Tibial artery (tissue), 4 donors: ENCODE measurements at regions not wholly inside any gene's neighbourhood (a gene's known extent, or its start where the extent isn't known, plus 50 kb on each side); places are given as distances from the start of the nearest gene placed in this dataset.
"Not testable (repeated sequence)": the region's sequence is repeated elsewhere in the genome, so short reads cannot be mapped to it uniquely, and the experiment has no call there.

Experiments used
- DNase-seq, 2 donors: peaks; one replicate each; pipeline ENCODE4 v3.0.0-alpha.2; 2019
- H3K27ac ChIP-seq, 2 donors: fragments of 200-600 bp; sonication (generic) in 1 of 2; 1 replicate in 1 of 2; 2 replicates in 1 of 2; pipeline ENCODE4 v1.5.1; 2018 to 2019; ENCODE audit warnings: mild to moderate bottlenecking in 1 of 2
- H3K27me3 ChIP-seq, 2 donors: fragments of 200-600 bp; sonication (generic) in 1 of 2; one replicate each; pipeline versions ENCODE4 v1.5.1 to v1.6.0; 2016 to 2019
- H3K36me3 ChIP-seq, 3 donors: fragments of 200-600 bp; sonication (generic) in 2 of 3; one replicate each; pipeline ENCODE4 v1.5.1; 2016 to 2019; ENCODE audit warnings: mild to moderate bottlenecking in 2 of 3
- H3K4me1 ChIP-seq, 4 donors: fragments of 200-600 bp; sonication (generic) in 2 of 4; 1 replicate in 3 of 4; 2 replicates in 1 of 4; pipeline ENCODE4 v1.5.1; 2016 to 2019
- H3K4me3 ChIP-seq, 2 donors: fragments of 200-600 bp; sonication (generic) in 1 of 2; 1 replicate in 1 of 2; 2 replicates in 1 of 2; pipeline ENCODE4 v1.5.1; 2018 to 2019; ENCODE audit warnings: mild to moderate bottlenecking in 2 of 2
- H3K9me3 ChIP-seq, 3 donors: fragments of 200-600 bp; sonication (generic) in 1 of 3; one replicate each; pipeline ENCODE4 v1.5.1; 2016 to 2019
- CTCF ChIP-seq, 2 experiments: fragments of 200-600 bp in 1 of 2; fragments of 450-650 bp in 1 of 2; IDR thresholded peaks; one replicate each; pipeline ENCODE4 v1.5.1; 2017 to 2019; ENCODE audit warnings: antibody characterized with exemption in 2 of 2, mild to moderate bottlenecking in 1 of 2, moderate library complexity in 1 of 2
- intact Hi-C: fragments of 100-400 bp; cut with DNase I; formaldehyde crosslinking; loops from one replicate; pipeline ENCODE4 v1.15.0; 2023; ENCODE audit warnings: low total_unique reads

GRCh38 chr14:39666386-39666785 lies 234.2 kb upstream of the FBXO33 start:
- Histone ChIP-seq H3K36me3 (no peaks in the 10 kb centered on the region), H3K27ac (no peak overlapping the region), H3K4me3 (no peak overlapping the region), H3K9me3 (peaks cover 0 to 10% (median 0%) of the 10 kb centered on the region in 3 donors), H3K27me3 (no peaks in the 10 kb centered on the region), H3K4me1 (no peaks in the 10 kb centered on the region)
- TF ChIP-seq CTCF (IDR thresholded peaks at IDR 0.05), result no peak
- intact Hi-C loops, result no loop called here
- DNase-seq, result no peak

GRCh38 chr14:39665075-39665475 lies 232.8 kb upstream of the FBXO33 start:
- no peak for DNase-seq
- intact Hi-C loops, result no loop called here
- no peaks in the 10 kb centered on the region for H3K27me3 ChIP-seq
- H3K27ac ChIP-seq, result no peak overlapping the region
- no peaks in the 10 kb centered on the region for H3K4me1 ChIP-seq
- H3K9me3 ChIP-seq, result peaks cover 0 to 10% (median 0%) of the 10 kb centered on the region in 3 donors
- H3K36me3 ChIP-seq, result no peaks in the 10 kb centered on the region
- no peak overlapping the region for H3K4me3 ChIP-seq
- no peak for TF ChIP-seq CTCF (IDR thresholded peaks at IDR 0.05)

GRCh38 chr14:39664646-39665045 lies 232.4 kb upstream of the FBXO33 start:
- peaks cover 0 to 10% (median 0%) of the 10 kb centered on the region in 3 donors for H3K9me3 ChIP-seq
- no peak for DNase-seq
- intact Hi-C loops, result no loop called here
- H3K27ac ChIP-seq, result no peak overlapping the region
- no peak for TF ChIP-seq CTCF (IDR thresholded peaks at IDR 0.05)
- no peaks in the 10 kb centered on the region for H3K36me3 ChIP-seq
- no peak overlapping the region for H3K4me3 ChIP-seq
- no peaks in the 10 kb centered on the region for H3K4me1 ChIP-seq
- H3K27me3 ChIP-seq, result no peaks in the 10 kb centered on the region

GRCh38 chr14:39641224-39641623 lies 209.0 kb upstream of the FBXO33 start:
- H3K4me3 ChIP-seq, result no peak overlapping the region
- no peak overlapping the region for H3K27ac ChIP-seq
- H3K36me3 ChIP-seq, result no peaks in the 10 kb centered on the region
- intact Hi-C loops, result no loop called here
- H3K9me3 ChIP-seq, result no peaks in the 10 kb centered on the region
- no peaks in the 10 kb centered on the region for H3K4me1 ChIP-seq
- no peak for TF ChIP-seq CTCF (IDR thresholded peaks at IDR 0.05)
- DNase-seq, result no peak
- no peaks in the 10 kb centered on the region for H3K27me3 ChIP-seq

- H3K27me3 ChIP-seq, H3K4me3 ChIP-seq, intact Hi-C loops, H3K9me3 ChIP-seq, H3K36me3 ChIP-seq, H3K27ac ChIP-seq, DNase-seq, H3K4me1 ChIP-seq: not testable (repeated sequence)
These were observed 206.8 kb upstream of the FBXO33 start for GRCh38 chr14:39639009-39639408.

GRCh38 chr14:39628087-39628486 lies 195.9 kb upstream of the FBXO33 start:
- H3K4me1 ChIP-seq, result no peaks in the 10 kb centered on the region
- H3K27me3 ChIP-seq, result no peaks in the 10 kb centered on the region
- DNase-seq, result no peak
- no peaks in the 10 kb centered on the region for H3K36me3 ChIP-seq
- TF ChIP-seq CTCF (IDR thresholded peaks at IDR 0.05), result no peak
- H3K9me3 ChIP-seq, result peaks cover 0 to under 1% (median 0%) of the 10 kb centered on the region in 3 donors
- no peak overlapping the region for H3K4me3 ChIP-seq
- H3K27ac ChIP-seq, result no peak overlapping the region
- intact Hi-C loops, result no loop called here
